ENCODE measurements at regions not wholly inside any gene's neighbourhood (a gene's known extent, or its start where the extent isn't known, plus 50 kb on each side); places are given as distances from the start of the nearest gene placed in this dataset.

- TF ChIP-seq POLR2A (IDR thresholded peaks at IDR 0.05) (no peak), CTCF (IDR thresholded peaks at IDR 0.05) (no peak)
Measured at GRCh38 chr21:28464988-28465387, 527.7 kb downstream of the LTN1 start.
